ENCODE measurements at regions not wholly inside any gene's neighbourhood (a gene's known extent, or its start where the extent isn't known, plus 50 kb on each side); places are given as distances from the start of the nearest gene placed in this dataset.

DNA sequence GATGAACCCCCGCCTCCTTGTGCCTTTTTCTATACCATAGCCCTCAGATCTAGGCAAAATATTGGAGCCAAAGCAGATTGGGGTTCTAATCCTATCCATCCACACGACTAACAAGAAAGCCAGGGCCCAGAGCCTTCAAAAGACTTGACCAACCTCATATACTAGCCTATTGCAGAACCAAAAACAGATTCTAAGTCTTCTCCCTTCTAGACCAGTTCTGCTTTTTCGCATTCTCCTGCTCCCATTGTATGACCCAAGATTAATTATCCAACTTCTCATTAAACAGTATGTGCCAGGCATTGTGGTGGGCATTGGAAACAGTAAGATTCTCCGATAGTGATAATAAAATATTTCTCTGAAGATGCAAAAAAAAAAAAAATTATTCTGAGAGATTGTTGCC is 113.7 kb upstream of the JARID2 start:
- TF ChIP-seq ATF2 (CRISPR knock-in tag; IDR thresholded peaks at IDR 0.05; ENCODE audit: borderline replicate concordance, low read depth): no peak
- no peak for TF ChIP-seq TP53 (CRISPR knock-in tag; IDR thresholded peaks at IDR 0.05)
- TF ChIP-seq ZNF263 (CRISPR knock-in tag; IDR thresholded peaks at IDR 0.05; ENCODE audit: low read depth): no peak
- TF ChIP-seq SP1 (CRISPR knock-in tag; conservative IDR thresholded peaks at IDR 0.05): no peak
- TF ChIP-seq, protein P1, sequence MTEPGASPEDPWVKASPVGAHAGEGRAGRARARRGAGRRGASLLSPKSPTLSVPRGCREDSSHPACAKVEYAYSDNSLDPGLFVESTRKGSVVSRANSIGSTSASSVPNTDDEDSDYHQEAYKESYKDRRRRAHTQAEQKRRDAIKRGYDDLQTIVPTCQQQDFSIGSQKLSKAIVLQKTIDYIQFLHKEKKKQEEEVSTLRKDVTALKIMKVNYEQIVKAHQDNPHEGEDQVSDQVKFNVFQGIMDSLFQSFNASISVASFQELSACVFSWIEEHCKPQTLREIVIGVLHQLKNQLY (CRISPR knock-in tag; IDR thresholded peaks at IDR 0.05): no peak
- TF ChIP-seq ZNF423 (CRISPR knock-in tag; IDR thresholded peaks at IDR 0.05): no peak
- TF ChIP-seq CREB1 (CRISPR knock-in tag; IDR thresholded peaks at IDR 0.05): no peak
- no peak for TF ChIP-seq MAX (CRISPR knock-in tag; IDR thresholded peaks at IDR 0.05)
- no peak for TF ChIP-seq ZNF671 (CRISPR knock-in tag; IDR thresholded peaks at IDR 0.05)
- TF ChIP-seq SMAD3 (CRISPR knock-in tag; IDR thresholded peaks at IDR 0.05; ENCODE audit: borderline replicate concordance): no peak
